HG03066 (cell line): ENCODE measurements at regions not wholly inside any gene's neighbourhood (a gene's known extent, or its start where the extent isn't known, plus 50 kb on each side); places are given as distances from the start of the nearest gene placed in this dataset.

ENCODE experiments used
- ATAC-seq: cut with Tn5 transposase; IDR thresholded peaks from one replicate; pipeline ENCODE4 v1.9.1; 2021; ENCODE audit warnings: low read depth; ENCODE audit not compliant: unreplicated experiment

GRCh38 chr3:170784406-170784805 is 85.6 kb downstream of the RPL22L1 start:
- ATAC-seq: no peak

- no peak for ATAC-seq
Measured at GRCh38 chr3:170780955-170781354, 89.0 kb downstream of the RPL22L1 start.

GRCh38 chr3:170780471-170780870 is 89.5 kb downstream of the RPL22L1 start:
- ATAC-seq: no peak

GRCh38 chr3:170778240-170779217 is 91.5 kb downstream of the RPL22L1 start:
- ATAC-seq: no peak

GRCh38 chr3:170777564-170777926 is 92.5 kb downstream of the RPL22L1 start:
- ATAC-seq: no peak

GRCh38 chr3:170776887-170777563 is 93.0 kb downstream of the RPL22L1 start:
- ATAC-seq: no peak

- ATAC-seq: no peak
Measured at GRCh38 chr3:170773682-170774425, 96.1 kb downstream of the RPL22L1 start.

- no peak for ATAC-seq
Measured at GRCh38 chr3:170772175-170772574, 97.8 kb downstream of the RPL22L1 start.

- ATAC-seq: no peak
Measured at GRCh38 chr3:170768334-170768801, 101.6 kb downstream of the RPL22L1 start.

- no peak for ATAC-seq
Measured at GRCh38 chr3:170767576-170767941, 102.4 kb downstream of the RPL22L1 start.

- ATAC-seq: no peak
Measured at GRCh38 chr3:170766823-170767575, 103.0 kb downstream of the RPL22L1 start.

- no peak for ATAC-seq
Measured at GRCh38 chr3:170766253-170766652, 103.7 kb downstream of the RPL22L1 start.

GRCh38 chr3:170765419-170766078 is 104.4 kb downstream of the RPL22L1 start:
- ATAC-seq: no peak

GRCh38 chr3:170764017-170764416 is 106.0 kb downstream of the RPL22L1 start:
- ATAC-seq: no peak

GRCh38 chr3:170762064-170762463 is 107.9 kb downstream of the RPL22L1 start:
- no peak for ATAC-seq

GRCh38 chr3:170761103-170761502 is 108.9 kb downstream of the RPL22L1 start:
- no peak for ATAC-seq

GRCh38 chr3:170760174-170760526 is 109.8 kb downstream of the RPL22L1 start:
- ATAC-seq: no peak

- ATAC-seq: no peak
Measured at GRCh38 chr3:170759511-170760173, 110.4 kb downstream of the RPL22L1 start.

GRCh38 chr3:170757038-170757437 is 113.0 kb downstream of the RPL22L1 start:
- no peak for ATAC-seq
